CD14-positive monocyte (primary cell): ENCODE measurements at regions not wholly inside any gene's neighbourhood (a gene's known extent, or its start where the extent isn't known, plus 50 kb on each side); places are given as distances from the start of the nearest gene placed in this dataset.

Experiments
- DNase-seq, 3 donors: peaks; one replicate each; pipeline ENCODE4 v3.0.0-alpha.2; 2011 to 2022
- H2AFZ ChIP-seq: 2 replicates; pipeline ENCODE4 v1.6.0; 2012; ENCODE audit warnings: mild to moderate bottlenecking, low read depth, low read length, inconsistent platforms; ENCODE audit not compliant: insufficient read depth, poor library complexity, severe bottlenecking
- H3K27ac ChIP-seq, 2 donors: 1 replicate in 1 of 2; 2 replicates in 1 of 2; pipeline ENCODE4 v1.5.1; 2012 to 2013; ENCODE audit warnings: low read length in 2 of 2, control low read depth in 1 of 2, inconsistent platforms in 1 of 2, low read depth in 1 of 2, mild to moderate bottlenecking in 1 of 2
- H3K27me3 ChIP-seq, 2 donors: one replicate each; pipeline versions ENCODE4 v1.6.0 to v1.6.1; 2011 to 2013; ENCODE audit warnings: low read length in 2 of 2; ENCODE audit not compliant: control insufficient read depth in 2 of 2, insufficient read depth in 2 of 2
- H3K36me3 ChIP-seq, 2 donors: replicated peaks in 1 of 2; 1 replicate in 1 of 2; 2 replicates in 1 of 2; pipeline versions ENCODE4 v1.5.1 to v1.6.1; 2012 to 2013; ENCODE audit warnings: low read length in 2 of 2, control low read depth in 1 of 2, inconsistent platforms in 1 of 2, mild to moderate bottlenecking in 1 of 2; ENCODE audit not compliant: insufficient read depth in 2 of 2, control insufficient read depth in 1 of 2
- H3K4me1 ChIP-seq, 2 donors: 1 replicate in 1 of 2; 2 replicates in 1 of 2; pipeline versions ENCODE4 v1.5.1 to v1.6.1; 2012 to 2013; ENCODE audit warnings: low read length in 2 of 2, control low read depth in 1 of 2, inconsistent platforms in 1 of 2, mild to moderate bottlenecking in 1 of 2, moderate library complexity in 1 of 2; ENCODE audit not compliant: insufficient read depth in 2 of 2, control insufficient read depth in 1 of 2
- H3K4me2 ChIP-seq: replicated peaks from 2 replicates; pipeline ENCODE3; 2012; ENCODE audit warnings: low read length, moderate library complexity, mild to moderate bottlenecking; ENCODE audit not compliant: poor library complexity, severe bottlenecking; ENCODE audit errors: extremely low read depth
- H3K4me3 ChIP-seq, 3 experiments: fragments of 200-600 bp in 1 of 3; sonication (generic) in 1 of 3; replicated peaks in 1 of 3; 1 replicate in 2 of 3; 2 replicates in 1 of 3; pipeline ENCODE4 v1.5.1; 2011 to 2013; ENCODE audit warnings: low read length in 3 of 3, mild to moderate bottlenecking in 3 of 3, control low read depth in 2 of 3, low read depth in 2 of 3, inconsistent platforms in 1 of 3, moderate library complexity in 1 of 3
- H3K79me2 ChIP-seq: 2 replicates; pipeline ENCODE4 v1.6.0; 2012; ENCODE audit warnings: mild to moderate bottlenecking, control low read depth, inconsistent platforms, low read length, moderate library complexity; ENCODE audit not compliant: insufficient read depth
- H3K9ac ChIP-seq: 2 replicates; pipeline ENCODE4 v1.6.0; 2017; ENCODE audit warnings: low read length, mild to moderate bottlenecking; ENCODE audit not compliant: insufficient read depth, poor library complexity, severe bottlenecking
- H3K9me3 ChIP-seq, 2 donors: replicated peaks in 1 of 2; 1 replicate in 1 of 2; 2 replicates in 1 of 2; pipeline versions ENCODE4 v1.5.1 to v1.6.1; 2012 to 2013; ENCODE audit warnings: low read length in 2 of 2, control low read depth in 1 of 2; ENCODE audit not compliant: control insufficient read depth in 1 of 2, insufficient read depth in 1 of 2
- H4K20me1 ChIP-seq: 2 replicates; pipeline ENCODE4 v1.6.0; 2012; ENCODE audit warnings: mild to moderate bottlenecking, low read length, control low read depth, moderate library complexity; ENCODE audit not compliant: insufficient read depth
- H3K27ac Mint-ChIP-seq, 7 donors: one replicate each; pipeline ENCODE4 v1.8.0; 2020; ENCODE audit warnings: mild to moderate bottlenecking in 7 of 7, mixed read lengths in 7 of 7, moderate library complexity in 6 of 7, inconsistent platforms in 2 of 7
- H3K27me3 Mint-ChIP-seq, 3 donors: one replicate each; pipeline ENCODE4 v1.8.0; 2021 to 2022; ENCODE audit warnings: low read depth in 3 of 3, mild to moderate bottlenecking in 3 of 3, mixed read lengths in 3 of 3, moderate library complexity in 3 of 3, inconsistent platforms in 1 of 3
- H3K36me3 Mint-ChIP-seq, 2 donors: one replicate each; pipeline ENCODE4 v1.8.0; 2020; ENCODE audit warnings: mixed read lengths in 2 of 2, inconsistent platforms in 1 of 2, mild to moderate bottlenecking in 1 of 2
- H3K4me1 Mint-ChIP-seq: one replicate; pipeline ENCODE4 v1.8.0; 2020; ENCODE audit warnings: mild to moderate bottlenecking, mixed read lengths
- H3K4me3 Mint-ChIP-seq, 2 donors: one replicate each; pipeline ENCODE4 v1.8.0; 2020; ENCODE audit warnings: mild to moderate bottlenecking in 2 of 2, mixed read lengths in 2 of 2, moderate library complexity in 1 of 2
- H3K9me3 Mint-ChIP-seq, 7 donors: one replicate each; pipeline ENCODE4 v1.8.0; 2020 to 2022; ENCODE audit warnings: mixed read lengths in 7 of 7, mild to moderate bottlenecking in 6 of 7, moderate library complexity in 6 of 7, inconsistent platforms in 2 of 7
- CTCF ChIP-seq: fragments of 200-600 bp; IDR thresholded peaks from one replicate; pipeline ENCODE4 v1.8.0; 2022; ENCODE audit warnings: antibody characterized with exemption, mild to moderate bottlenecking
- WGBS: methylation state at CpG from one replicate; pipeline ENCODE4 v1.1.5; 2013; ENCODE audit warnings: missing lambda C conversion rate; ENCODE audit not compliant: insufficient coverage; 5-methylcytosine and 5-hydroxymethylcytosine counted together
- intact Hi-C, 2 donors: fragments of 100-400 bp; cut with micrococcal nuclease; formaldehyde crosslinking; loops; one replicate each; pipeline versions ENCODE4 v1.15.0 to v1.15.1; 2023

GRCh38 chr4:126414741-126415140 is 1100.0 kb downstream of the FAT4 start:
- Histone ChIP-seq H3K27ac (no peak overlapping the region), H3K27me3 (no peaks in the 10 kb centered on the region), H3K79me2 (no peaks in the 10 kb centered on the region), H3K9me3 (no peaks in the 10 kb centered on the region), H4K20me1 (no peaks in the 10 kb centered on the region), H3K36me3 (no peaks in the 10 kb centered on the region), H3K4me2 (no peak overlapping the region), H3K4me3 (no peak overlapping the region), H3K9ac (no peak overlapping the region), H2AFZ (no peak overlapping the region), H3K4me1 (no peaks in the 10 kb centered on the region)
- no peaks in the 10 kb centered on the region for H3K4me1 Mint-ChIP-seq
- WGBS, result 100% methylated on average over 2 of the region's 3 CpGs
- intact Hi-C loops, result no loop called here
- TF ChIP-seq CTCF, result no peak
- H3K4me3 Mint-ChIP-seq, result no peak overlapping the region
- no peaks in the 10 kb centered on the region for H3K36me3 Mint-ChIP-seq
- H3K27ac Mint-ChIP-seq, result no peak overlapping the region
- peaks cover 0 to 2% (median 0%) of the 10 kb centered on the region in 3 donors for H3K27me3 Mint-ChIP-seq
- DNase-seq, result no peak
- H3K9me3 Mint-ChIP-seq, result peaks cover 0 to 5% (median 3%) of the 10 kb centered on the region in 7 donors

- no peak overlapping the region for H3K9ac ChIP-seq
- DNase-seq, result no peak
- Mint-ChIP-seq H3K36me3 (no peaks in the 10 kb centered on the region), H3K27ac (no peak overlapping the region), H3K4me3 (no peak overlapping the region), H3K9me3 (peaks cover 2 to 10% (median 3%) of the 10 kb centered on the region in 7 donors), H3K27me3 (peaks cover 0 to 2% (median 0%) of the 10 kb centered on the region in 3 donors), H3K4me1 (no peaks in the 10 kb centered on the region)
- H2AFZ ChIP-seq, result no peak overlapping the region
- H3K79me2 ChIP-seq, result no peaks in the 10 kb centered on the region
- TF ChIP-seq CTCF, result no peak
- no peak overlapping the region for H3K4me2 ChIP-seq
- no peak overlapping the region for H3K4me3 ChIP-seq
- intact Hi-C loops, result no loop called here
- H3K27ac ChIP-seq, result no peak overlapping the region
- peaks cover 11% of the 10 kb centered on the region in 2 donors for H3K9me3 ChIP-seq
- H3K4me1 ChIP-seq, result no peaks in the 10 kb centered on the region
- no peaks in the 10 kb centered on the region for H3K36me3 ChIP-seq
- H3K27me3 ChIP-seq, result no peaks in the 10 kb centered on the region
- H4K20me1 ChIP-seq, result no peaks in the 10 kb centered on the region
These were observed 1104.5 kb downstream of the FAT4 start for GRCh38 chr4:126419266-126419665.
